NCI-H1694 (cell line): ENCODE measurements at regions not wholly inside any gene's neighbourhood (a gene's known extent, or its start where the extent isn't known, plus 50 kb on each side); places are given as distances from the start of the nearest gene placed in this dataset.

ENCODE experiments used
- DNase-seq: peaks from one replicate; lab custom pipeline; 2025; lab: John Stamatoyannopoulos, UW

DNA sequence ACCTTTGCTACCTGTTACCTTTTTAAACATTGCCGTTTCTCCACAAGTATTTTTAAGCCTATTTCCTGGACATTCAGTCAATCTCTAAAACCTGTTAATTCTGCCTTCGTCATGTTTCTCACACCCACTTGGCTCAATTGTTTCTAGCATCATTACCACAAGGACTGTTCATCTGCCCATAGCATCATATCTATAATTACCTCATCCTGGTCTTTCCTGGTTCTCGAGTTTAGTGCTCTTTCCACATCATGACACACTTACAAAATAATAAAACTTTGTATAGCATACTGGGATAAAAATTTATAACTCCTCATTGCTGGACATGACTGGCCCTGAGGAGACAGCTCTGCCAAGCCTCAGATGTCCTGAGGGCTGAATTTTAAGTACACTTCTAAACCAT lies 104.8 kb downstream of the CYB561 start:
- DNase-seq, result no peak

DNA sequence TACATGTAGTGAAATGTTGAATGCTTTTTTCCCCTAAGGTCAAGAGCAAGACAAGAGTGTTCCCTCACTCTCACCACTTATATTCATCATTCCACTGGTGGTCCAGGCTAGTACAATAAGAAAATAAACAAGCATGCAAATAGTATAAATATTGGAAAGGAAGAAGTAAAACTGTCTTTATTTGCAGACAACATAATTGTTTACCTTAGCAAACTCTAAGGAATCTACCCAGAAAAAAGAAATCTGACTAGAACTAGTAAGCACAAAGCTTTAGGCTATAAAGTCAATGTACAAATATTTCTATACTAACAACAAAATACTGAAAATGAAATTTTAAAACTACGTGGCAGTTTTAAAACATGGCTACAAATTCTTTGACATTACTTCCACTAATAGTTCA lies 101.7 kb downstream of the CYB561 start:
- no peak for DNase-seq

- DNase-seq, result no peak
These were observed 100.5 kb downstream of the CYB561 start for GRCh38 chr17:63345611-63346010.

DNA sequence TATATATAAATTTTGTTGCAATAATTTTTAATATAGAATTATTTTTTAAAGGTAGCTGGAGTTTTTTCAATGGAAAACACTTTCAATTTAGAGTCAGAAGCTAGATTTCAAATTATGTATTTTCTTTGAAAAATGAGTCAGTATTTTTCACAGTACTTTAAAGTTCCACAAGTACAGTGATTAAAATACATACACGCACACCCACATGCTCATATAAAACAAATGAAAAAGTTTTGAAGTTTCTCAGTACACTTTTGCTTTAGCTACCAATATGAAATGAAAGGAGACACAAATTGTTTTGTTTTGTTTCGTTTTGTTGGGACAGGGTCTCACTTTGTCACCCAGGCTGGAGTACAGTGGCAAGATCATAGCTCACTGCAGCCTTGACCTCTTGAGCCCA lies 98.6 kb downstream of the CYB561 start:
- DNase-seq, result no peak

DNA sequence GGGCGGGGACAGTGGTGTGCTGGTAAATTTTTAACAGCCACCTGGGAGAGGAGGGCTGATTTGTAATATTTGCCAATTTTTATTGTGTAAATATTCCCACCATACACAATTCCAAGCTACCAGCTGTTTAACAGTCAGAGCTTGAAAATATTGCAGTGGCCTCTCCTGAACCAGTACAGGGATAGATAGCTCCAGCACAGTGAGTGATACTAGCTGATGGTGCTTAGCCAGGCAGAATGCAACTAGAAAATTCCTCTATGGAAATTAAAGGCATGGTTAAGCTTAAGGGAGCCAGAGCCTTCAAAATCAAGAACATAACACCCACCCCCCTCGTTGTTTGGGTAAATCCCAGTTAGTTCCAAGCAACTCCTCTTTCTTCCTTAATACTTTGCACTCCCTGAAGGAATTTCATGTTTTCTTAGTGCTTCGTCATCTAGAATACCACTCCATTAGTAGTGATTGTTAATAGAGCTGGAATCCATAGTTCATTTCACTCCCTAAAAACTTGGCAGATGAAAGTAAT lies 96.6 kb downstream of the CYB561 start:
- DNase-seq, result no peak

DNA sequence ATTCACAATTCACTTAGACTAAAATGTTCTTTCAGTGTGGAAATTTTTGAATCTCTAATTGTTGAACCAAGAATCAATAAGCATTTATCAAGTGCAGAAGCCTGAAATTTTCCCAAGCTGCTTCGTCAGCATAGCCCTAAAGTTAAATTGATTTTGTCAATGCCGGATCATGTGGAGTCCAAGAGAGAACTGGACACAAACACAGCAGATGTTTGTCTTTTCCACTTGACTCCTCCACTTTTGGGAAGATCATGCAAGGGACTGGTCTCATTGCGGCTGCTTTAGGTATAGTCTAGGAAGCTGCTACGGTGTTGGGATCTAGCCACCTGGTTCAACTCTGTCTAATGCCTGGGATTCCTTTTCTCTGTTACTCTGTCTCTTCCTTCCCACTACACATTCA lies 95.7 kb downstream of the CYB561 start:
- DNase-seq, result no peak

GRCh38 chr17:63354256-63354655 lies 91.8 kb downstream of the CYB561 start:
- no peak for DNase-seq

- DNase-seq, result no peak
These were observed 89.8 kb downstream of the CYB561 start for GRCh38 chr17:63356337-63356757.

- DNase-seq, result no peak
These were observed 87.8 kb downstream of the CYB561 start for GRCh38 chr17:63358111-63358839.

DNA sequence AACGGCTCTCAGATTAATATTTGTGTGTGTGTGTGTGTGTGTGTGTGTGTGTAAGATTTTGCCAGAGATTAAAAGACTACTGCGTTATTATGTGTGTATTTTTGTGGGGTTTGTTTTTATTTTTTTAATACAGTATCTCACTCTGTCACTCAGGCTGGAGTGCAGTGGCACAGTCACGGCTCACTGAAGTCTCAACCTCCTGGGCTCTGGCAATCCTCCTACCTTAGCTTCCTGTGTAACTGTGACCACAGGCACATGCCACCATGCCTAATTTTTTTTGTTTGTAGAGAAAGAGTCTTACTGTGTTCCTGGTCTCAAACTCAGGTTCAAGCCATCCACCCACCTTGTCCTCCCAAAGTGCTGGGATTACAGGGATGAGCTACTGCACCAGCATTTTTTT lies 87.2 kb downstream of the CYB561 start:
- DNase-seq, result no peak

GRCh38 chr17:63361182-63361581 lies 84.9 kb downstream of the CYB561 start:
- no peak for DNase-seq

DNA sequence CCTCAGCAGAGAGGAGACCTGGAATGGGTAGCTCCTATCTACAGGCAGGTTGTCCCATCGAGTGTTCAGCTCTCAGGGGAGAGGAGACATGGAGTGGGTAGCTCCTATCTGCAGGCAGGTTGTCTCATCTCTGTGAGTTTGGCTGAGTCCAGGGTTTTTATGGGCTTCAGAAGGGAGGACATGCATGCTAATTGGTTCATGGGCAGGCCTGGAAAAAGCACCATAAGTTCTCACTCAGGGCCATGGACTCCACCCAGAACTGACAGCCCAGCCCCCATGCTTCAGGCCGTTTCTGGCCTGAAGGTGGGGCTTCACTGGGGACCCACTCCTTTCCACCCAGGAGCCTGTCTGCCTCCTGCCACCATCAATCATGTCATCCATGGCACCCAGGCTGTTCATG lies 84.0 kb downstream of the CYB561 start:
- no peak for DNase-seq

- no peak for DNase-seq
These were observed 81.7 kb downstream of the CYB561 start for GRCh38 chr17:63364387-63364786.

DNA sequence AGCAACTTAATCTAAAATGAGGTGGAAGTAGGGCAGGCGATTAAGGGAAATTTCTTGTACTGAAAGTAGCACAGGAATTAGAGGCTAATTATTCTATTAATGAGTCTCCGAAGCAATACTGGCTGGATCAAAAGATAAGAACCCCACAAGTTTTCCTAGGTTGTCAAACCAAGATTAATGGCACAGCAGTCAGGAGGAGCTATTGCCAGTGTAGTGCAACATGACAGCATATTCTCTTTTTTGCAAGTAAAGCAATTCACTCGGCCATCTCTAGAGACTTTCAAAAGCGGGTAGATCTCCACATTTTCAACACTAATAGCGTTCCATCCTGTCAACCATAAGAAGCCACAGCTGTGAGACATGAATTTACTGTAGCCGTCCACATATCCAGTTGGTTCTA lies 81.2 kb downstream of the CYB561 start:
- DNase-seq, result no peak

GRCh38 chr17:63365366-63366240 lies 80.5 kb downstream of the CYB561 start:
- DNase-seq, result no peak

DNA sequence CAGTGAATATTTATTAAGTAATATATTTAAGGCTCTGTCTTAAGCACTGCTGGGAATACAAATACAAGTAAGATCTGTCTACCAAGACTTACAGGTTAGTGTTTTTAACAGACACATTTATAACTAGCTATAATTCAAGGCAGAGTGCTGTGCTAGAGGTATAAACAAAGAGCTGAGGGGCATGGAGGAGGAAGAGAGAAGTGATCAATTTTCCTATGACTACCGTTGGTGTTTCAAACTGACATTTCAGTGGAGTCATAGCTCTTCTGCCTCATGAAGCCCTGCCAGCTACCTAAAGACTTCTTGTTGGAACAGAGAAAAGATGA lies 79.9 kb downstream of the CYB561 start:
- no peak for DNase-seq

DNA sequence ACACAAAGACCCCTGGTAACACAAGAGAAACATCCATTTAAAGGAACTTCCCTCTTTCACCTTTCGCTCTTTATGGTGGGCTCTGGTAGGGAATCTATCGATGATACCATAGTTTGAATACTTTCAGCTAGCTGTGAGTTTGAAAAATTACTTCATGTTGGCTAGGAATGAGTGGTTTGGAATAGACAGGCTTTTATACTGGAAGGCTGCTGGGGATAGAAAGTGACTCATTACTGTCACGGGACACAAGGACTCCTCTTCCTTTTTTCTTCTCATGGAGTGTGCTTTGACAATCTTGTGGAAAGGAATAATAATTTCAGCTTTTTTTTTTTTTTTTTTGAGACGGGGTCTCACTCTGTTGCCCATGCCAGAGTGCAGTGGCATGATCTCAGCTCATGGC lies 76.9 kb downstream of the CYB561 start:
- DNase-seq, result no peak

GRCh38 chr17:63370696-63371095 lies 75.4 kb downstream of the CYB561 start:
- DNase-seq, result no peak

DNA sequence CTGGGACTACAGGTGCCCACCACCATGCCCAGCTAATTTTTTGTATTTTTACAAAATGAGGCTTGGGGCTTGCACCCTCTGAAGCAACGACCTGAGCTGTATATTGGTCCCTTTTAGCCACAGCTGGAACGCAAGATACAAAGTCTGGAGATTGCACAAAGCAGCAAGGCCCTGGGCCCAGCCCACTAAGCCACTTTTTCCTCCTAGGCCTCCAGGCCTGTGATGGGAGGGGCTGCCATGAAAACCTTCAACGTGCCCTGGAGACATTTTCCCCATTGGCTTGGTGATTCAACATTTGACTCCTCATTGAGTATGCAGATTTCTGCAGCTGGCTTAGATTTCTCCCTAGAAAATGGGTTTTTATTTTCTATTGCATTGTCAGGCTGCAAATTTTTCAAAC lies 69.2 kb downstream of the CYB561 start:
- DNase-seq, result no peak

GRCh38 chr17:63378411-63379375 lies 67.4 kb downstream of the CYB561 start:
- no peak for DNase-seq

GRCh38 chr17:63379636-63380035 lies 66.5 kb downstream of the CYB561 start:
- no peak for DNase-seq

GRCh38 chr17:63381101-63381729 lies 64.9 kb downstream of the CYB561 start:
- no peak for DNase-seq
